HFF-Myc (cell line): ENCODE measurements at regions not wholly inside any gene's neighbourhood (a gene's known extent, or its start where the extent isn't known, plus 50 kb on each side); places are given as distances from the start of the nearest gene placed in this dataset.

Source experiments
- DNase-seq: peaks from one replicate; pipeline ENCODE4 v3.0.0-alpha.2; 2011; ENCODE audit warnings: low read depth; ENCODE audit errors: extremely low read depth
- H3K4me3 ChIP-seq: replicated peaks from 2 replicates; pipeline ENCODE4 v1.5.1; 2011; ENCODE audit warnings: low read depth, mild to moderate bottlenecking, control low read depth, low read length
- TF ChIP-seq, protein P1 (sequence below): IDR thresholded peaks from 2 replicates; pipeline ENCODE4 v1.5.1; 2012; ENCODE audit warnings: mild to moderate bottlenecking, low read depth, low read length, control low read depth; ENCODE audit errors: missing control alignments

DNA sequence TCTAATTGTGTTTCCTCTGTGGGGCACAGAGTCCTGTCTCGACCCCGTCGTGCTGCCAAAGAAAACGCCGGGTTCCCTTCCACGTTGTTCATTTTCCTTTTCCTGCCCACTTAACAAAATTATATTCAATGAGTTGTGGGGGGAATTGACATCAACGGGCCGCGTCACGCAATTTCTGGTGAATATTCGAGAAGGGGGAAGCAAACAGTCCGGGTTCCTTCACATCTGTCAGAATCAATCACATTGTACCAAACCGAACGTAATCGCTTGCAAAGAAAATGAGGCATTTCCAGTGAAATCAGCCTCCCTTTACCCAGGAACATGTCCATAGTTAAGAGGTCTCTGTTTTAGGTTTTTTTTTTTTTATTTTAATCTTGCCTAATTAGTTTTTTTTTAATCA is 243.5 kb downstream of the SHOX start:
- TF ChIP-seq, protein P1, sequence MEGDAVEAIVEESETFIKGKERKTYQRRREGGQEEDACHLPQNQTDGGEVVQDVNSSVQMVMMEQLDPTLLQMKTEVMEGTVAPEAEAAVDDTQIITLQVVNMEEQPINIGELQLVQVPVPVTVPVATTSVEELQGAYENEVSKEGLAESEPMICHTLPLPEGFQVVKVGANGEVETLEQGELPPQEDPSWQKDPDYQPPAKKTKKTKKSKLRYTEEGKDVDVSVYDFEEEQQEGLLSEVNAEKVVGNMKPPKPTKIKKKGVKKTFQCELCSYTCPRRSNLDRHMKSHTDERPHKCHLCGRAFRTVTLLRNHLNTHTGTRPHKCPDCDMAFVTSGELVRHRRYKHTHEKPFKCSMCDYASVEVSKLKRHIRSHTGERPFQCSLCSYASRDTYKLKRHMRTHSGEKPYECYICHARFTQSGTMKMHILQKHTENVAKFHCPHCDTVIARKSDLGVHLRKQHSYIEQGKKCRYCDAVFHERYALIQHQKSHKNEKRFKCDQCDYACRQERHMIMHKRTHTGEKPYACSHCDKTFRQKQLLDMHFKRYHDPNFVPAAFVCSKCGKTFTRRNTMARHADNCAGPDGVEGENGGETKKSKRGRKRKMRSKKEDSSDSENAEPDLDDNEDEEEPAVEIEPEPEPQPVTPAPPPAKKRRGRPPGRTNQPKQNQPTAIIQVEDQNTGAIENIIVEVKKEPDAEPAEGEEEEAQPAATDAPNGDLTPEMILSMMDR = no peak
- H3K4me3 ChIP-seq = no peak overlapping the region
- DNase-seq = no peak

DNA sequence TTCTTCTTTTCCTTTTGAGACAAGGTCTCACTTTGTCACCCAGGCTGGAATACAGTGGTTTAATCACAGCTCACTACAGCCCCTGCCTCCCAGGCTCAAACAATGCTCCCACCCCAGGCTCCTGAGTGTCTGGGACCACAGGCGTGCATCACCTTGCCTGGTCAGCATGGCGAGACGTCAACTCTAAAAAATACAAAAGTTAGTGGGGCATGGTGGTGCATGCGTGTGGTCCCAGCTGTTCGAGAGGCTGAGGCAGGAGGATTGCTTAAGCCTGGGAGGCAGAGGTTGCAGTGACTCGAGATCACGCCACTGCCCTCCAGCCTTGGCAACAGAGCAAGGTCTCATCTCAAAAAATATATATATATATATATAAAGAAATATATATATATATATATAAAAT is 242.4 kb downstream of the SHOX start:
- no peak overlapping the region for H3K4me3 ChIP-seq
- TF ChIP-seq, protein P1 = no peak
- no peak for DNase-seq

DNA sequence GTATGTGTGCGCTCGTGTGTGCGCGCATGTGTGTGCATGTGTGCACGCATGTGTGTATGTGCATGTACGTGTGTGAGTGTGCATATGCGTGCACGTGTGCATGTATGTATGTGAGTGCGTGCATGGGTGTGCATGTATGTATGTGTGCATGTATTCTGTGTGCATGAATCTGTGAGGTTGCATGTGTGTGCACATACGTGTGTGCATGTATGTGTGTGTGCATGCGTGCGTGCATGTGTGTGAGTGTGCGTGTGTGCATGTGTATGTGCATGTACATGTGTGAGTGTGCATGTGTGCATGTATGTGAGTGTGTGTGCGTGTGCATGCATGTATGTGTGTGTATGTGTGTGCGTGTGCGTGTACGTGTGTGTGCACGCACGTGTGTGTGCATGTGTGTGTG is 241.5 kb downstream of the SHOX start:
- no peak for DNase-seq
- no peak overlapping the region for H3K4me3 ChIP-seq
- TF ChIP-seq, protein P1 = no peak

DNA sequence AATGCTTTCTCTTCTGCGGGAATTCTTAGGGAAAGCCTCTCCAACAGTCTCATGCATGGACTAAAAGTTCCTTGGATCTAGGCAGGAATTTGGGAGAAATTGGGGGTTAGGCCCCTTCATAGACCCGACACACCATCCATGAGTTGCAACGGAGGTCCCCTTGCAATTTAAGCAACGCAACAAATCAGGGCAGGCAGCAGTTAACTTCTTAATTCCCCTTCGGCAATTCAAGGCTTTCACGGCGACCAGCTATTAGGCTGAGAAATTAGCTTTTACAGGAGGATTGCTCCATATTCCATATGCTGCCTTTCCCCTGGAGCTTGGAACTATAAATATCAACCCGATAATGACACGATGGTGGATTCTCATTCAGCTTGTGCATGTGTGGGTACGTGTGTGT is 241.0 kb downstream of the SHOX start:
- DNase-seq = no peak
- TF ChIP-seq, protein P1 = no peak
- H3K4me3 ChIP-seq = no peak overlapping the region

DNA sequence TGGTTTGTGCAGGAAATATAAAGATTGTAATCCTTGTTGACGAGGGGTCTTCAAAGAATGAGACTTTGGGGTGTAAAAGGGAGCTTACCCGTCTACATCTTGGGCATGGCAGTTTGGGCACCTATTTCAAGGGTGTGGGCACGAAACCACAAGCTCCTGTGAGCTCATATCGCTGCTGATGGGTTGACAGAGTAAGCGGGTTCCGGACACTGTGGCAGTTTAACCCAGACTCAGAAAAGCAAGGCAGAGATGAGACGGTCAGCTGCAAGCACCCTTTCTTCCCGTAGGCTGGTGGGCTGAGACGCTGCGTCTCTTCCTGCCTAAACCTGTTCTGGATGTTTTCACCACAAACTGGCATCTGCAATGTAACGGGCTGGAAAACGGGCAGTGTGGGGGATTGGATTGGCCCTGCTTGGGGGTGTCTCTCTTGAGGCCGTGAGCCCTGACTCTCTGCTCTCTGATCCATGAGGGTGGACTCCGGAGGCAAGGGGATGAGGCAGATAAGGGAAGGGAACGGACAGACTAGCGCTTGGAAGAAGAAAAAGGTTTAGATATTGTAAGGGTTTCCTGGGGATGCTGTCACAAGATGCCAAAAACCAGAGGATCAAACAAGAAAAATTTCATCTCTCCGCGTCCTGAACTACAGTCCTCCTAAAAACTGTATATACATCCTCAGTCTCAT is 237.5 kb downstream of the SHOX start:
- no peak overlapping the region for H3K4me3 ChIP-seq
- TF ChIP-seq, protein P1 = no peak
- no peak for DNase-seq

DNA sequence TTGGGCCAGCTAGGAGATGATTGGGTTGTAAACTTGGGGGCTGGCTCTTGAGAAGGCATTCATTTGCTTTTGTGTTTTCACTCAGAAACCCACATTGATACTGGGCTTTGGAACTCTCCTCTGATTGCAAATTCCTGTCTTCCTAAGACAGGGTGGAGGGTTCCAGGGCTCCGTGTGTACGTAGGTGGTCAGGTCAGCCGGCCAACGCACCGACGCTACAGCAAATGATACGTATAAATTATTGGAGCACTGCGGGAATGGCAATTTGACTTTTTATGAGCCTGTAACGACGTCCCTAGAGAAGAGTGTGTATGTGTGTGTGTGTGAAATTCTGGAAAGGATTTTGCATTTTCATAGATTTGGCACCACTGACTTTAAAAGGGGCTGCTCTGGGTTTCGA is 236.9 kb downstream of the SHOX start:
- no peak for DNase-seq
- no peak overlapping the region for H3K4me3 ChIP-seq
- TF ChIP-seq, protein P1 = no peak
